ENCODE measurements at regions not wholly inside any gene's neighbourhood (a gene's known extent, or its start where the extent isn't known, plus 50 kb on each side); places are given as distances from the start of the nearest gene placed in this dataset.

GRCh38 chr5:67465537-67466207, 269.1 kb upstream of the CD180 start:
- no peak overlapping the region for H3K4me3 ChIP-seq (ENCODE audit: low read depth, low read length)
- TF ChIP-seq, protein P1, sequence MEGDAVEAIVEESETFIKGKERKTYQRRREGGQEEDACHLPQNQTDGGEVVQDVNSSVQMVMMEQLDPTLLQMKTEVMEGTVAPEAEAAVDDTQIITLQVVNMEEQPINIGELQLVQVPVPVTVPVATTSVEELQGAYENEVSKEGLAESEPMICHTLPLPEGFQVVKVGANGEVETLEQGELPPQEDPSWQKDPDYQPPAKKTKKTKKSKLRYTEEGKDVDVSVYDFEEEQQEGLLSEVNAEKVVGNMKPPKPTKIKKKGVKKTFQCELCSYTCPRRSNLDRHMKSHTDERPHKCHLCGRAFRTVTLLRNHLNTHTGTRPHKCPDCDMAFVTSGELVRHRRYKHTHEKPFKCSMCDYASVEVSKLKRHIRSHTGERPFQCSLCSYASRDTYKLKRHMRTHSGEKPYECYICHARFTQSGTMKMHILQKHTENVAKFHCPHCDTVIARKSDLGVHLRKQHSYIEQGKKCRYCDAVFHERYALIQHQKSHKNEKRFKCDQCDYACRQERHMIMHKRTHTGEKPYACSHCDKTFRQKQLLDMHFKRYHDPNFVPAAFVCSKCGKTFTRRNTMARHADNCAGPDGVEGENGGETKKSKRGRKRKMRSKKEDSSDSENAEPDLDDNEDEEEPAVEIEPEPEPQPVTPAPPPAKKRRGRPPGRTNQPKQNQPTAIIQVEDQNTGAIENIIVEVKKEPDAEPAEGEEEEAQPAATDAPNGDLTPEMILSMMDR (IDR thresholded peaks at IDR 0.05; ENCODE audit: low read depth, low read length): no peak

DNA sequence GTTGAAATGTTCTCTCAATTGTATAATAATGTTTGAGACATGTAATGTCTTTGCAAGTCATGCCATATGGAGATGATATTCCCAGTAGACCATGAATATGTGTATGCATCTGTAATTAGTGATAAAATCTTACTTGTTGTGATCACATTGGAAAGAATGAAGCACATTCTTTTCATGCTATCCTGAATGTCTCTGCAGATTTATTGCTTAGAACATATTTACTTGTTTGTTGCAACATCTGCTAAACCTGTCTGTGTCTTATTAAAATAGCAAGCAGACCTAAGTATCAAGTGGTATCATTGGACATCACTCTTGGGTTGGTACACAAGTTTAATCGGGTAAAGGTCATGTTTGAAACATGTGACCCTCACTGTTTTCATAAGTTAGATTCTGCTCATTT, 265.5 kb upstream of the CD180 start:
- no peak overlapping the region for H3K4me3 ChIP-seq (ENCODE audit: low read depth, low read length)

GRCh38 chr5:67459253-67459652, 262.7 kb upstream of the CD180 start:
- H3K4me3 ChIP-seq (ENCODE audit: low read depth, low read length): no peak overlapping the region
- TF ChIP-seq, protein P1 (IDR thresholded peaks at IDR 0.05; ENCODE audit: low read depth, low read length): no peak

More for the DNA sequence above, 265.5 kb upstream of the CD180 start:
- TF ChIP-seq, protein P1 (IDR thresholded peaks at IDR 0.05; ENCODE audit: low read depth, low read length): no peak

GRCh38 chr5:67455970-67456369, 259.4 kb upstream of the CD180 start:
- TF ChIP-seq, protein P1 (IDR thresholded peaks at IDR 0.05; ENCODE audit: low read depth, low read length): no peak
- no peak overlapping the region for H3K4me3 ChIP-seq (ENCODE audit: low read depth, low read length)

DNA sequence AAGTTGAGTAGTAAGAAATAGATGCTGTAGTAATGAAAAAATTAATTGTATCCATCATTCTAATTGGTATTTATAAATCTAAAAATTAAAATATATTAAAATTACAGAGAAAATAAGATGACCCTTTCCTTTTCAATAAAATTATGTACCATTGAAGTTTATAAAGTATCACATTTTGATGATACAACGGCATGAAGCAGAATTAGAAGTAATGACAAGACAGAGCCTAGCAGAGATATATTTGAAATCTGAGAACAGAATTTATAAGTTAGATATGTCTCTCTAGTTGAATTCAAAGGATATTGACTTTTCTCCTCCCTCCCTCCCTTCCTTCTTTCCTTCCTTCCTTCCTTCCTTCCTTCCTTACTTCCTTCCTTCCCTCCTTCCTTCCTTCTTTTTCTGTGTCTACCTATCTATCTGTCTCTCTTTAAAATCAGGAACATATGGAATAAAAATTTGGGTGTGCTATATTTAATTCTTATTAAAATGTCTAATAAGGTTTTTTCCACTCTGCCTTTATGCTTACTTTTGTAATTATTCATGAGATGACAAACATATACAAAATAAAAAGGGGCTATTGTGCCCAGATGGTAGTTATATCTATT, 258.5 kb upstream of the CD180 start:
- H3K4me3 ChIP-seq (ENCODE audit: low read depth, low read length): no peak overlapping the region
- TF ChIP-seq, protein P1 (IDR thresholded peaks at IDR 0.05; ENCODE audit: low read depth, low read length): no peak

DNA sequence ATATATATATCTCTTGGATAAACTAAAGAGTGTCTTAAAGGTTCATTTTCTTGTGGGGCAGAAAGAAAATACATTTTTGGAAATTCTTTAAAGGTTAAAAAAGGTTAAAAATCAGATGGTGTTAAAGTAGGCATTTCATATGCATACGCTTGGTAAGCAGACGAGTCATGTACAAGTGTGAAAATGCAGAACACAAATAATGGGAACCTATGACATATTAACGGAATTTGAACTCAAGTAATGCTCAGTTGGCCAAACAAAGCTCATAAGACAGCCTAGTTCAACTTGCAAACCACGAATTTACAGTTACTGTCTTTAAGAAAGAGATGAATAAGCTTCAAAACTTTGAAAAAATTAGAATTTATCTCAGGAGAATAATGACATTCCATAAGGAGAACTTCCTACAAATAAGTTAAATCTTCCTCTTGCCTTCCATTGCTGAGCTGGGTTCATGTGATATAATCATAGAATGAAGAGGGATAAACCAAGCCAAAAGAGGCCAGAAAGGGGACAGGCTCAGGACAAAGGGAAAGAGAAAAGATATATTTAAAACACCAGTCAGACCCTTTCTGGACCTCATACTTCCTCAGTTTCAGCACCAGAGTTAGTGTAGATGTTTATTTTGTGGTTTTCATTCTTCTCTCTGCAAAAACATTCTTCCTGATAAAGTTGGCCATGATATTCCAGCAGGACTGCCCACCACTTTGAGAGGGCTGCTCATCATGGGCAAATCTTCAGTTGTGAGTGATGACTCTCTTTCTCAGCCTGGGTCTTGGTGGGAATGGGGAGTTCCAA, 256.7 kb upstream of the CD180 start:
- no peak overlapping the region for H3K4me3 ChIP-seq (ENCODE audit: low read depth, low read length)
- TF ChIP-seq, protein P1 (IDR thresholded peaks at IDR 0.05; ENCODE audit: low read depth, low read length): no peak
